GM23248 (cell line): ENCODE measurements at regions not wholly inside any gene's neighbourhood (a gene's known extent, or its start where the extent isn't known, plus 50 kb on each side); places are given as distances from the start of the nearest gene placed in this dataset.

Source experiments
- DNase-seq: peaks from one replicate; pipeline ENCODE4 v3.0.0-alpha.2; 2015
- H2AFZ ChIP-seq: fragments of 200-600 bp; sonication (generic); 2 replicates; pipeline ENCODE4 v1.6.1; 2016; ENCODE audit warnings: antibody characterized with exemption
- H3F3A ChIP-seq: fragments of 200-600 bp; sonication (generic); 2 replicates; pipeline ENCODE4 v1.6.1; 2016; ENCODE audit warnings: mild to moderate bottlenecking, antibody characterized with exemption, mixed run types; ENCODE audit not compliant: insufficient read depth
- H3K27ac ChIP-seq: fragments of 200-600 bp; sonication (generic); 2 replicates; pipeline ENCODE4 v1.5.1; 2016; ENCODE audit warnings: mild to moderate bottlenecking
- H3K27me3 ChIP-seq: fragments of 200-600 bp; sonication (generic); replicated peaks from 2 replicates; pipeline ENCODE4 v1.6.1; 2016; ENCODE audit warnings: mild to moderate bottlenecking; ENCODE audit not compliant: insufficient read depth
- H3K36me3 ChIP-seq: fragments of 200-600 bp; sonication (generic); 2 replicates; pipeline ENCODE4 v1.6.1; 2016; ENCODE audit warnings: low read depth, mild to moderate bottlenecking
- H3K4me1 ChIP-seq: fragments of 200-600 bp; sonication (generic); 2 replicates; pipeline ENCODE4 v1.6.1; 2016; ENCODE audit warnings: mild to moderate bottlenecking; ENCODE audit not compliant: insufficient read depth
- H3K4me2 ChIP-seq: fragments of 200-600 bp; sonication (generic); one replicate; pipeline ENCODE4 v1.6.1; 2016; ENCODE audit warnings: mild to moderate bottlenecking; ENCODE audit not compliant: unreplicated experiment
- H3K4me3 ChIP-seq: fragments of 200-600 bp; sonication (generic); 2 replicates; pipeline ENCODE4 v1.5.1; 2016; ENCODE audit warnings: mild to moderate bottlenecking
- H3K79me2 ChIP-seq: fragments of 200-600 bp; sonication (generic); 2 replicates; pipeline ENCODE4 v1.6.1; 2016; ENCODE audit warnings: mild to moderate bottlenecking; ENCODE audit not compliant: insufficient read depth
- H3K9ac ChIP-seq: fragments of 200-600 bp; sonication (generic); 2 replicates; pipeline ENCODE4 v1.6.1; 2016; ENCODE audit warnings: mild to moderate bottlenecking
- H3K9me2 ChIP-seq: fragments of 200-600 bp; sonication (generic); 2 replicates; pipeline ENCODE4 v1.6.1; 2016; ENCODE audit warnings: mixed run types, mild to moderate bottlenecking, moderate library complexity; ENCODE audit not compliant: insufficient read depth
- H3K9me3 ChIP-seq: fragments of 200-600 bp; sonication (generic); one replicate; pipeline ENCODE4 v1.6.1; 2017; ENCODE audit warnings: low read depth
- H4K20me1 ChIP-seq: fragments of 200-600 bp; sonication (generic); 2 replicates; pipeline ENCODE4 v1.6.0; 2016; ENCODE audit not compliant: insufficient read depth
- EZH2 ChIP-seq: fragments of 200-600 bp; sonication (generic); IDR thresholded peaks from 2 replicates; pipeline ENCODE4 v1.6.1; 2018; ENCODE audit warnings: antibody characterized with exemption, mild to moderate bottlenecking; ENCODE audit not compliant: insufficient read depth, poor library complexity, severe bottlenecking
- EZH2phosphoT487 ChIP-seq: fragments of 200-600 bp; sonication (generic); IDR thresholded peaks from 2 replicates; pipeline ENCODE4 v1.6.1; 2018; ENCODE audit warnings: antibody characterized with exemption, moderate library complexity, mild to moderate bottlenecking, low read depth; ENCODE audit not compliant: insufficient read depth
- WGBS, 2 experiments: methylation state at CpG; one replicate each; pipeline ENCODE4 v1.1.6; 2015 to 2017; ENCODE audit warnings: low lambda C conversion rate in 2 of 2, low coverage in 1 of 2; ENCODE audit errors: missing lambda C conversion rate in 2 of 2; 5-methylcytosine and 5-hydroxymethylcytosine counted together
- in situ Hi-C: fragments of 300-500 bp; cut with MboI; formaldehyde crosslinking; loops from 2 replicates; pipeline ENCODE4 v1.15.0; 2020

GRCh38 chr22:44407171-44407986 lies 90.7 kb downstream of the RTL6 start:
- no peak for TF ChIP-seq EZH2phosphoT487
- no peak for TF ChIP-seq EZH2
- Histone ChIP-seq H3K9me2 (no peaks in the 10 kb centered on the region), H3K36me3 (no peaks in the 10 kb centered on the region), H2AFZ (no peak overlapping the region), H3F3A (no peaks in the 10 kb centered on the region), H4K20me1 (no peaks in the 10 kb centered on the region), H3K9ac (no peak overlapping the region), H3K4me3 (no peak overlapping the region), H3K27ac (no peak overlapping the region), H3K4me2 (no peak overlapping the region), H3K79me2 (no peaks in the 10 kb centered on the region), H3K27me3 (peaks cover 10% of the 10 kb centered on the region; the same call in 1 of the 2 replicates), H3K9me3 (no peaks in the 10 kb centered on the region), H3K4me1 (no peaks in the 10 kb centered on the region)
- DNase-seq: no peak
- in situ Hi-C loops: no loop called here
- 73% methylated on average over 23 of the region's 23 CpGs for WGBS, 2 experiments

- Histone ChIP-seq H3K9me2 (no peaks in the 10 kb centered on the region), H2AFZ (no peak overlapping the region), H4K20me1 (no peaks in the 10 kb centered on the region), H3K27me3 (0 out of 2 replicates have a peak, but pooled peaks cover 10% of the 10 kb centered on the region), H3K4me2 (no peak overlapping the region), H3K36me3 (no peaks in the 10 kb centered on the region), H3K27ac (no peak overlapping the region), H3K9me3 (no peaks in the 10 kb centered on the region), H3K4me1 (no peaks in the 10 kb centered on the region), H3K4me3 (no peak overlapping the region), H3F3A (no peaks in the 10 kb centered on the region), H3K9ac (no peak overlapping the region), H3K79me2 (no peaks in the 10 kb centered on the region)
- TF ChIP-seq EZH2phosphoT487 (no peak), EZH2 (no peak)
- WGBS, 2 experiments: 73 to 78% methylated on average over 13 of the region's 13 CpGs
- DNase-seq: no peak
- in situ Hi-C loops: no loop called here
These were observed 91.5 kb downstream of the RTL6 start for GRCh38 chr22:44406341-44407170.

DNA sequence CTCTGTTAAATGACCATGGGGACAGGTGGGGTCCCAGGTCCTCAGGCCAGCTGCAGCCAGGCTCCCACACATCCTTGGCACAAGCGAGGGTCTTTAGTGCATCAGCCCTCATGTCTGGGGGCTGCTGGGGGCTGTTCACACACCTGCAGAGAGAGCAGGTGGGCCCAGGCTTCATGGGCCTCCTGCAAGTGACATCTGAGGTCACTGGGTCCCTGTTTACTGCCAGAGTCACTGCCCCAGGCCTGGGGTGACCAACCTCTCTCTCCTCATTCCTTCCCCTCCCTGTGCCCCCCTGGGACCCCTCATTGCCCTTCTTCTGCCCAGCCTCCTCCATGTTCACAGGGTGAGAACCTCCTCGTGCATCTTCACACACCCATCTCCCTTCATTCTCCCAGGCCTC lies 92.4 kb downstream of the RTL6 start:
- WGBS, 2 experiments: 39 to 54% methylated on average over 2 of the region's 2 CpGs
- in situ Hi-C loops: no loop called here
- no peak for DNase-seq

GRCh38 chr22:44404341-44405020 lies 91.7 kb upstream of the SHISAL1 start:
- H3K4me2 ChIP-seq: no peak overlapping the region
- H3F3A ChIP-seq: no peaks in the 10 kb centered on the region
- in situ Hi-C loops: no loop called here
- H3K9me2 ChIP-seq: no peaks in the 10 kb centered on the region
- no peaks in the 10 kb centered on the region for H3K79me2 ChIP-seq
- H3K36me3 ChIP-seq: no peaks in the 10 kb centered on the region
- no peaks in the 10 kb centered on the region for H4K20me1 ChIP-seq
- no peak overlapping the region for H3K27ac ChIP-seq
- no peak overlapping the region for H2AFZ ChIP-seq
- 76 to 78% methylated on average over 16 of the region's 16 CpGs for WGBS, 2 experiments
- no peaks in the 10 kb centered on the region for H3K9me3 ChIP-seq
- no peak overlapping the region for H3K4me3 ChIP-seq
- no peaks in the 10 kb centered on the region for H3K4me1 ChIP-seq
- no peak overlapping the region for H3K9ac ChIP-seq
- DNase-seq: no peak
- H3K27me3 ChIP-seq: no peaks in the 10 kb centered on the region
- no peak for TF ChIP-seq EZH2
- no peak for TF ChIP-seq EZH2phosphoT487

More for the DNA sequence above, 92.4 kb downstream of the RTL6 start:
- no peak overlapping the region for H3K4me3 ChIP-seq
- TF ChIP-seq EZH2 (no peak), EZH2phosphoT487 (no peak)
- H4K20me1 ChIP-seq: no peaks in the 10 kb centered on the region
- H3K27me3 ChIP-seq: 0 out of 2 replicates have a peak, but pooled peaks cover 2% of the 10 kb centered on the region
- no peak overlapping the region for H3K27ac ChIP-seq
- no peaks in the 10 kb centered on the region for H3K79me2 ChIP-seq
- no peaks in the 10 kb centered on the region for H3K9me3 ChIP-seq
- no peaks in the 10 kb centered on the region for H3K36me3 ChIP-seq
- no peak overlapping the region for H3K9ac ChIP-seq
- no peaks in the 10 kb centered on the region for H3K9me2 ChIP-seq
- H2AFZ ChIP-seq: no peak overlapping the region
- H3F3A ChIP-seq: no peaks in the 10 kb centered on the region
- no peak overlapping the region for H3K4me2 ChIP-seq
- no peaks in the 10 kb centered on the region for H3K4me1 ChIP-seq
